Progenitor cell of endocrine pancreas (in vitro differentiated cells): ENCODE measurements at regions not wholly inside any gene's neighbourhood (a gene's known extent, or its start where the extent isn't known, plus 50 kb on each side); places are given as distances from the start of the nearest gene placed in this dataset.
"Not testable (repeated sequence)": the region's sequence is repeated elsewhere in the genome, so short reads cannot be mapped to it uniquely, and the experiment has no call there.

Experiments used
- DNase-seq: peaks from one replicate; pipeline ENCODE4 v3.0.0; 2021; ENCODE audit warnings: low spot score; ENCODE audit not compliant: unreplicated experiment
- H3K27ac Mint-ChIP-seq: 2 replicates; pipeline ENCODE4 v1.8.0; 2021; ENCODE audit warnings: mild to moderate bottlenecking, moderate library complexity, mixed read lengths
- H3K27me3 Mint-ChIP-seq: 2 replicates; pipeline ENCODE4 v1.8.0; 2021; ENCODE audit warnings: mixed read lengths
- H3K36me3 Mint-ChIP-seq: 2 replicates; pipeline ENCODE4 v1.8.0; 2022; ENCODE audit warnings: mixed read lengths; ENCODE audit not compliant: insufficient read depth
- H3K4me1 Mint-ChIP-seq: 2 replicates; pipeline ENCODE4 v1.8.0; 2021; ENCODE audit warnings: low read depth, mixed read lengths
- H3K4me3 Mint-ChIP-seq: 2 replicates; pipeline ENCODE4 v1.8.0; 2021; ENCODE audit warnings: low read depth, mild to moderate bottlenecking, moderate library complexity, mixed read lengths
- H3K9me3 Mint-ChIP-seq: 2 replicates; pipeline ENCODE4 v1.8.0; 2021; ENCODE audit warnings: low read depth, mixed read lengths
- TF ChIP-seq, protein P1 (sequence below): fragments of 200-600 bp; sonication (generic); IDR thresholded peaks from one replicate; pipeline ENCODE4 v1.5.0; 2021; ENCODE audit warnings: antibody characterized with exemption, mild to moderate bottlenecking; ENCODE audit not compliant: unreplicated experiment

DNA sequence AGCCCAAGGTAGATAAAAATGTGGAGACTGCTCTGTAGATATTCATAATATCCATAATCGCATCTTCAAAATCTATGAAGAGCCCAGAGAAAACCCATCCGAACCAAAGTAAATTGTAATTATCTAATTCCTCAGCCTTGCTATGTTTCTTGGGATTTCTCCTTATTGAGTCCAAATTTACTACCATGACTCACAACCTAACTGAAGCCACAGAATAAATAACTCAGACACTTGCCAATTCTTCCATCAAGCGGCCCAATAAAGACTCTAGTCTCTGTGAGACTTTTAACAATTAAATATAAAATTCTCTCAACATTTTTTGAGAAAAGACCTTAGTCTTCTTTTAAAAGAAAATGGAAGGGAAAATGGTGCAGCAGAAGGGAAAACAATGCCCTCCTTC is 409.8 kb downstream of the DAD1 start:
- H3K27ac Mint-ChIP-seq, result no peak overlapping the region
- H3K9me3 Mint-ChIP-seq, result no peaks in the 10 kb centered on the region
- DNase-seq, result no peak
- H3K36me3 Mint-ChIP-seq, result no peaks in the 10 kb centered on the region
- TF ChIP-seq, protein P1, sequence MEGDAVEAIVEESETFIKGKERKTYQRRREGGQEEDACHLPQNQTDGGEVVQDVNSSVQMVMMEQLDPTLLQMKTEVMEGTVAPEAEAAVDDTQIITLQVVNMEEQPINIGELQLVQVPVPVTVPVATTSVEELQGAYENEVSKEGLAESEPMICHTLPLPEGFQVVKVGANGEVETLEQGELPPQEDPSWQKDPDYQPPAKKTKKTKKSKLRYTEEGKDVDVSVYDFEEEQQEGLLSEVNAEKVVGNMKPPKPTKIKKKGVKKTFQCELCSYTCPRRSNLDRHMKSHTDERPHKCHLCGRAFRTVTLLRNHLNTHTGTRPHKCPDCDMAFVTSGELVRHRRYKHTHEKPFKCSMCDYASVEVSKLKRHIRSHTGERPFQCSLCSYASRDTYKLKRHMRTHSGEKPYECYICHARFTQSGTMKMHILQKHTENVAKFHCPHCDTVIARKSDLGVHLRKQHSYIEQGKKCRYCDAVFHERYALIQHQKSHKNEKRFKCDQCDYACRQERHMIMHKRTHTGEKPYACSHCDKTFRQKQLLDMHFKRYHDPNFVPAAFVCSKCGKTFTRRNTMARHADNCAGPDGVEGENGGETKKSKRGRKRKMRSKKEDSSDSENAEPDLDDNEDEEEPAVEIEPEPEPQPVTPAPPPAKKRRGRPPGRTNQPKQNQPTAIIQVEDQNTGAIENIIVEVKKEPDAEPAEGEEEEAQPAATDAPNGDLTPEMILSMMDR, result no peak
- no peaks in the 10 kb centered on the region for H3K27me3 Mint-ChIP-seq
- peaks cover 13% of the 10 kb centered on the region for H3K4me1 Mint-ChIP-seq
- H3K4me3 Mint-ChIP-seq, result no peak overlapping the region

DNA sequence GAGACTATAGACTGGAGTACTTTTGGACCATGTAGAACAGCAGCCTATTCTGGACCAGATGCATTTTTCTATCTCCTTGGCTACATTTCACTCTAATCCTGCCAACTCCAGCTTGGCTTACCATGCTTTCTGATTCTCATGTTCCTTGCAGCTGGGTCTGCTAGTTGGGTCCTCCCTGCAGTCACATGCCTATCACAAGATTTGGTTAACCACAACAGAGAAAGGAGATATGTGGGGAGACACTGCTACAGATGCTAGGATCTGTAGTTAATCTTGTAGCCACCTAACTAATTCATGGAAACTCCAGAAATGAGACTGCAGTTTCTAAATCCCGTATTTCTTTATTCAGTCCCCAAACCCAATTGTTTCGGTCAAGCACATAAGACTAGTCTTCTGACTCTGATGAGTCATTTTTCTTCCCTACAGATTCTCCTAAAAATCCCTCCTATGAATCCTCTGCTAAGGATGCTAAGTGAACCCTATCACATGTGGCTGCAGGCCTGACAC is 410.6 kb downstream of the DAD1 start:
- Mint-ChIP-seq H3K4me1 (peaks cover 19% of the 10 kb centered on the region), H3K27ac (no peak overlapping the region), H3K4me3 (no peak overlapping the region), H3K9me3 (peaks cover 4% of the 10 kb centered on the region), H3K36me3 (no peaks in the 10 kb centered on the region), H3K27me3 (no peaks in the 10 kb centered on the region)
- TF ChIP-seq, protein P1, result no peak
- no peak for DNase-seq

DNA sequence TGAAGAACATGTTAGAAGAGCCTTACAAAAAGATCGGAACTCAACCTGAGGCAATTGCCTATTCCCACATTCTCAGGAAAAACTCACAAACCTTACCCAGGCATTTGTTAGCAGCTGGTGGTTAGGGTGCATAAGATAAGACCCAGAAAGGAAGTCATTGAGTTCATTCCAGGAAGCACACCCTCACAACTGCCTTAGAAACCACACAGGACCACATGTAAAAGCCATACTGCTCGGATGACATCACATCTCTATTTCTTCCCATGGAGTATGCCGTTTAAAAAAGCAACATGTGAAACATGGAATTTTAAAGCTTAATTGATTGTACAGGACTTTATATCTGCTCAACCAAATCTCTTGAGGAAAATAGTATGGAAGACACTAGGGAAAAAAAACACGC is 411.2 kb downstream of the DAD1 start:
- H3K9me3 Mint-ChIP-seq, result peaks cover 4% of the 10 kb centered on the region
- TF ChIP-seq, protein P1, result no peak
- no peaks in the 10 kb centered on the region for H3K27me3 Mint-ChIP-seq
- H3K27ac Mint-ChIP-seq, result no peak overlapping the region
- H3K36me3 Mint-ChIP-seq, result no peaks in the 10 kb centered on the region
- no peak for DNase-seq
- no peak overlapping the region for H3K4me3 Mint-ChIP-seq
- peaks cover 24% of the 10 kb centered on the region for H3K4me1 Mint-ChIP-seq

DNA sequence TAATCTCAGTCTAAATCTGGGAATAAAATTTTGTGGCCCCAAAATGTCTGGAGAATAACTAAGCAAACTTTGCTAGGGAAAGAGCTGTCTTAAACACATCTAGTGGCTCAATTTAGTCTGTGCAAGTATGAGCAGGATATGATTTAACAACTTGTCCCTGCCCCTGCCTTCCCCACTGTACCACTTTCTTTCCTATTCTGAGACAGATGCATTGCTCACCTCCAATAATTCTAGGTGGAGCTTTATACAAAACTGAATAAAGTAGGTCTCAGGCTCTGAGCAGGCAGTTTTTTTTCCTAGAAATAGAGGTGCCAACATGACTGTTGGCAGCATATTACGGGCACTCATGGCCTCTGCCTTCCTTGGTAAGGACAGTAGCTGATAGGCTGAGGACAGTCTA is 412.1 kb downstream of the DAD1 start:
- Mint-ChIP-seq H3K27ac (no peak overlapping the region), H3K36me3 (no peaks in the 10 kb centered on the region), H3K27me3 (no peaks in the 10 kb centered on the region), H3K9me3 (peaks cover 4% of the 10 kb centered on the region), H3K4me1 (peaks cover 31% of the 10 kb centered on the region), H3K4me3 (no peak overlapping the region)
- DNase-seq, result no peak
- TF ChIP-seq, protein P1, result no peak

DNA sequence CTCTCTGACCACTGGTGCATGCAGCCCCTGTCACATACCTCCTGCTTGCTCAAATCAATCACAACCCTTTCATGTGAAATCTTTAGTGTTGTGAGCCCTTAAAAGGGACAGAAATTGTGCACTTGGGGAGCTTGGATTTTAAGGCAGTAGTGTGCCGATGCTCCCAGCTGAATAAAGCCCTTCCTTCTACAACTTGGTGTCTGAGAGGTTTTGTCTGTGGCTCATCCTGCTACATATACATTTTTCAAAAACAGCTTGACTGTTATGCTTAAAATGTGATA is 413.8 kb downstream of the DAD1 start:
- peaks cover 35% of the 10 kb centered on the region for H3K4me1 Mint-ChIP-seq
- H3K27ac Mint-ChIP-seq, result peak overlapping the region; percentile 81
- not testable (repeated sequence) for H3K27me3 Mint-ChIP-seq, H3K36me3 Mint-ChIP-seq, H3K4me3 Mint-ChIP-seq, H3K9me3 Mint-ChIP-seq, DNase-seq

DNA sequence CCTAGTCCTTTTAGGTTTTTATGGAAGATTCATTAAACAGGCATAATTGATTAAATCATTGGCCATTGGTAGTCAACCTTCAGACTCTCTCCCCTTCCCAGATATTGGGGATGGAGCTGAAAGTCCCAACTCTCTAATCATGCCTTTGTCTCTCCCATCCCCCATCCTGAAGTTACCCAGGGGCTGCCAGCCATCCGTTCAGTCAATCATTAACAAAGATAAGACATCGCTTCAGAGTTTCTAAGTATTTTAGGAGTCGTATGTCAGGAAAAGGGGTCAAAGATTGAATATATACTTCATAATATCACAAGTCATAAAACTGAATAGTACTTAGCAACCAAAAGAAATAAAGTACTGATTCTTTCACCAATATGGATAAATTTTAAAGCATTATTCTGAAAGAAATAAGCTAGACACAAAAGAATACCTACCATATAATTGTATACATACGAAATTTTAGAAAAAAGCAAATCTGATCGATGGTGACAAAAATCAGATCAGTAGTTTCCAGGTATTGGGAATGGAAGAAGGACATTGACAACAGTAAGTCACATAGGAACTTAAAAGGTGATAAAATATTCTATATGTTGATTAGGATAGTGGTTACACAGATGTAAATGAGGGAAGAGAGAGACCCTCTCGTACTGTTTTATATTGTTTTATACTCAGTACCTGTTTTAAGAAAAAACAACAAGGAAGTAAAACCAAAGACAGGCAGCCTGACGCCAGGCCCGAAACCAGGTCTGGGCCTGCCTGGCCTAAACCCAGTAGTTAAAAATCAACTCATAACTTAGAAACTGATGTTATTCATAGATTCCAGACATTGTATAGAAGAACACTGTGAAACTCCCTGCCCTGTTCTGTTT is 414.4 kb downstream of the DAD1 start:
- DNase-seq, result no peak
- H3K36me3 Mint-ChIP-seq, result no peaks in the 10 kb centered on the region
- H3K4me3 Mint-ChIP-seq, result no peak overlapping the region
- H3K27ac Mint-ChIP-seq, result peak overlapping the region; percentile 81
- H3K4me1 Mint-ChIP-seq, result peaks cover 35% of the 10 kb centered on the region
- H3K27me3 Mint-ChIP-seq, result no peaks in the 10 kb centered on the region
- TF ChIP-seq, protein P1, result no peak
- H3K9me3 Mint-ChIP-seq, result peaks cover 4% of the 10 kb centered on the region
